ENCODE measurements at regions not wholly inside any gene's neighbourhood (a gene's known extent, or its start where the extent isn't known, plus 50 kb on each side); places are given as distances from the start of the nearest gene placed in this dataset.

DNA sequence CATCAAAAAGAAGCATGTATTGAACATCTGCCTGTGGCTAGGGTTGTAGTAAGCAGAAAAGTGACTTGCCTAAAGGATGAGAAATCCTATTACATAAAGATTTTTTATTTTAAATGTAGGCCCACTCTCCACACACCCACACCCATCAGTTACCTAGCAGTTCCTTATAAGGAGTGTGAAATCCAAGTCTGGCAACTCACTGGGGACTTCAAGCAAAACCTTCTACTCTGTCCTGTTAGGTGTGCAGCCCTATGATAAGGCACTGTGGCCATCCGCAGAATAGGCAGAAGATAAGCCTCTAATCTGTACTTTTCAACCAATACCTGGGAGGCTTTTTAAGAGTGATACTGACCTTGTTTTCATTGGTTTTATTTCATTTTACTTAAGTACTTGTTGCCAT, 52.7 kb upstream of the TJP1 start:
- DNase-seq (ENCODE audit: low read depth): no peak

DNA sequence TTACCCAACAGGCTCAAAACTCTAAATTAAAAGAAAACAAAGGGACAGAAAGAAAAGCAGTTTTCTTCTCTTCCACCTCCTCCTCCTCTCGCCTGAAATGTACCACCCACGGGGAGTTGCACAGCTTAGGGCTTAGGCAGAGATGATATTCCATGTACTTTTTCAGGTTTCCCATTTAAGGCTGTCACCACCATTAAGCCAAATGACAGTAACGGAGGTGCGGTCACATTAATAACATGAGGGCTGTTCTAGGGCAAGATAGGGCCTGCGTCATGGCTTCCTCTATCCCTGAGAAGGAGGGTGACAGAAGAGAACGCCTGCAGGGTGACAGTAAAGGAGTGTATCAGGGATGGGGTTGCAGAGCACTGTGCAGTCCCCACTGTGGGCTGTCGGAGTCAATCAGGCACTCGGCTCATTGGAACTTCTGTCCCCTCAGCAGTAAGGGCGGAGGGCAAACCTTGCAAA, 51.7 kb upstream of the TJP1 start:
- DNase-seq (ENCODE audit: low read depth): no peak

DNA sequence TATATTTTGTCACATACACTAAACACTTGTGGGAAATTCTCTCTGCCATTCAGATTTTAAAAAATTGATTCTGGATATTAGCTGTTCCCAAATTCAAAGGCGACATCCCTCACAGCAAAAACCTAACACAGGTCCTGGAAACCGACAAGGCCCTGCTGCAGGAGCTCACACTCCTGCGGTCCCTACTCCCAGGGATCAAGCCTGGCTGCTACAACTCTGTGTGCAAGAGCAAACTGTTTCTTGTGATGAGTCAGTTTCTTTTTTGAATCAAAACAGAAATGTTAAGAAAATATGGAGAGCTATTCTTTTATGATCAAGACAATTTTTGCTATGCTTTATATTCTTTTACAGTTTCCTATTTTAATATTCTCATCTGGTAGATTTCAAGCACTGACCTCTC, 51.0 kb upstream of the TJP1 start:
- no peak for DNase-seq (ENCODE audit: low read depth)

DNA sequence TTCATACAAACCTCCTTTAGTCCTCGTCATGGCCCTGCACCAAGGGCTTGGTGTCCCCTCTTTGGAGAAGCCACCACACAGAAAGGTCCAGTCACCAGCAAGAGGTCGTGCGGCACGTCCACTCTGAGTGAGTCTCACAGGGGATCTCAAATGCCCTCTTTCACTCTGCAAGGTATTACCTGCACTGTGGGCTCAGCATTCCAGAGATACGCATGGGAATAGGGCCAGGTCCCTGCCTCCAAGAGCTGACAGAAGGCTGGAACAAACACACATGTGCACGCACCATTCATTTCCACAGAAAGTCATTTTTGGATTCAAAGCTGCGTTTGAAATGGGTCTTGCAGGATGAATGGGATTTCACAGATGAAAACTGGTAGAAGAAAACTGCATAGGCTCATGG, 50.4 kb upstream of the TJP1 start:
- DNase-seq (ENCODE audit: low read depth): no peak

All from renal cortical epithelial cell (primary cell).